Endodermal cell (in vitro differentiated cells): ENCODE measurements at regions not wholly inside any gene's neighbourhood (a gene's known extent, or its start where the extent isn't known, plus 50 kb on each side); places are given as distances from the start of the nearest gene placed in this dataset.

Source experiments
- DNase-seq: peaks from one replicate; pipeline ENCODE4 v3.0.0-alpha.2; 2017
- H3K27ac ChIP-seq: 2 replicates; pipeline ENCODE4 v1.5.1; 2013; ENCODE audit warnings: mild to moderate bottlenecking, low read depth, low read length, moderate library complexity
- H3K27me3 ChIP-seq: 2 replicates; pipeline ENCODE4 v1.6.1; 2013; ENCODE audit warnings: mild to moderate bottlenecking, low read length, moderate library complexity; ENCODE audit not compliant: insufficient read depth, control insufficient read depth, poor library complexity, severe bottlenecking
- H3K36me3 ChIP-seq: 2 replicates; pipeline ENCODE4 v1.7.0; 2013; ENCODE audit warnings: mild to moderate bottlenecking, low read length, moderate library complexity; ENCODE audit not compliant: control insufficient read depth, insufficient read depth
- H3K4me1 ChIP-seq: one replicate; pipeline ENCODE4 v1.7.0; 2013; ENCODE audit warnings: low read length; ENCODE audit not compliant: control insufficient read depth, insufficient read depth
- H3K4me3 ChIP-seq: 2 replicates; pipeline ENCODE4 v1.5.1; 2013; ENCODE audit warnings: mild to moderate bottlenecking, low read length, moderate library complexity
- H3K9ac ChIP-seq: 2 replicates; pipeline ENCODE4 v1.6.1; 2013; ENCODE audit warnings: mild to moderate bottlenecking, low read length, moderate library complexity; ENCODE audit not compliant: poor library complexity, severe bottlenecking; ENCODE audit errors: extremely low read depth
- H3K9me3 ChIP-seq: 2 replicates; pipeline ENCODE4 v1.6.1; 2013; ENCODE audit warnings: mild to moderate bottlenecking, low read length, moderate library complexity; ENCODE audit not compliant: control insufficient read depth
- H3K27ac Mint-ChIP-seq: 2 replicates; pipeline ENCODE4 v1.8.0; 2020; ENCODE audit warnings: mixed read lengths
- H3K27me3 Mint-ChIP-seq: 2 replicates; pipeline ENCODE4 v1.8.0; 2021; ENCODE audit warnings: mild to moderate bottlenecking, mixed read lengths; ENCODE audit not compliant: insufficient read depth
- H3K36me3 Mint-ChIP-seq: 2 replicates; pipeline ENCODE4 v1.8.0; 2020; ENCODE audit warnings: low read depth, mixed read lengths
- H3K4me1 Mint-ChIP-seq: 2 replicates; pipeline ENCODE4 v1.8.0; 2020; ENCODE audit warnings: mixed read lengths
- H3K4me3 Mint-ChIP-seq: 2 replicates; pipeline ENCODE4 v1.8.0; 2020; ENCODE audit warnings: mild to moderate bottlenecking, moderate library complexity, mixed read lengths
- H3K9me3 Mint-ChIP-seq: 2 replicates; pipeline ENCODE4 v1.8.0; 2020; ENCODE audit warnings: mild to moderate bottlenecking, mixed read lengths
- CTCF ChIP-seq: fragments of 200-600 bp; sonication (generic); conservative IDR thresholded peaks from 2 replicates; pipeline ENCODE4 v1.5.0; 2021; ENCODE audit warnings: antibody characterized with exemption, mild to moderate bottlenecking
- WGBS, 2 experiments: methylation state at CpG; one replicate each; pipeline versions ENCODE4 v1.1.5 to v1.1.7; 2013; ENCODE audit warnings: missing lambda C conversion rate in 2 of 2, mixed read lengths in 1 of 2; ENCODE audit not compliant: insufficient coverage in 1 of 2, insufficient read length in 1 of 2; 5-methylcytosine and 5-hydroxymethylcytosine counted together

- no peak for DNase-seq
- Histone ChIP-seq H3K9me3 (no peaks in the 10 kb centered on the region), H3K36me3 (no peaks in the 10 kb centered on the region), H3K27me3 (no peaks in the 10 kb centered on the region), H3K4me3 (no peak overlapping the region), H3K27ac (no peak overlapping the region), H3K9ac (no peak overlapping the region), H3K4me1 (no peaks in the 10 kb centered on the region)
- no peak for TF ChIP-seq CTCF
- Mint-ChIP-seq H3K27ac (no peak overlapping the region), H3K36me3 (no peaks in the 10 kb centered on the region), H3K27me3 (no peaks in the 10 kb centered on the region), H3K9me3 (no peaks in the 10 kb centered on the region), H3K4me3 (no peak overlapping the region), H3K4me1 (no peaks in the 10 kb centered on the region)
- WGBS, 2 experiments: 100% methylated on average over 1 of the region's 2 CpGs; no CpG with 5 or more reads in 1 of the 2 experiments
Measured at GRCh38 chr18:30094556-30094955, 948.0 kb downstream of the DSC3 start.

- no peak overlapping the region for H3K4me3 ChIP-seq
- 82 to 100% methylated on average over 2 to 4 of the region's 4 CpGs for WGBS, 2 experiments
- Mint-ChIP-seq H3K9me3 (no peaks in the 10 kb centered on the region), H3K4me3 (no peak overlapping the region), H3K36me3 (no peaks in the 10 kb centered on the region), H3K4me1 (no peaks in the 10 kb centered on the region), H3K27ac (no peak overlapping the region), H3K27me3 (no peaks in the 10 kb centered on the region)
- H3K9me3 ChIP-seq: no peaks in the 10 kb centered on the region
- no peaks in the 10 kb centered on the region for H3K4me1 ChIP-seq
- H3K27me3 ChIP-seq: no peaks in the 10 kb centered on the region
- no peak for DNase-seq
- no peak for TF ChIP-seq CTCF
- no peak overlapping the region for H3K27ac ChIP-seq
- no peak overlapping the region for H3K9ac ChIP-seq
- H3K36me3 ChIP-seq: no peaks in the 10 kb centered on the region
Measured at GRCh38 chr18:30093376-30093775, 949.2 kb downstream of the DSC3 start.

GRCh38 chr18:30088238-30089015, 954.1 kb downstream of the DSC3 start:
- no peaks in the 10 kb centered on the region for H3K27me3 Mint-ChIP-seq
- no peak for TF ChIP-seq CTCF
- no peaks in the 10 kb centered on the region for H3K36me3 Mint-ChIP-seq
- Histone ChIP-seq H3K9me3 (no peaks in the 10 kb centered on the region), H3K27me3 (no peaks in the 10 kb centered on the region), H3K9ac (no peak overlapping the region), H3K36me3 (no peaks in the 10 kb centered on the region), H3K4me3 (no peak overlapping the region), H3K4me1 (no peaks in the 10 kb centered on the region), H3K27ac (no peak overlapping the region)
- no peaks in the 10 kb centered on the region for H3K9me3 Mint-ChIP-seq
- no peak overlapping the region for H3K4me3 Mint-ChIP-seq
- H3K4me1 Mint-ChIP-seq: peaks cover 2% of the 10 kb centered on the region
- DNase-seq: no peak
- H3K27ac Mint-ChIP-seq: no peak overlapping the region
